Inferior parietal cortex (tissue), 1 donor: ENCODE measurements at regions not wholly inside any gene's neighbourhood (a gene's known extent, or its start where the extent isn't known, plus 50 kb on each side); places are given as distances from the start of the nearest gene placed in this dataset.

Source experiments
- DNase-seq: peaks from one replicate; pipeline ENCODE4 v3.0.0-alpha.2; 2016; ENCODE audit errors: extremely low spot score

GRCh38 chr5:117947121-117947520 lies 1041.2 kb downstream of the DTWD2 start:
- no peak for DNase-seq

- no peak for DNase-seq
Measured at GRCh38 chr5:117945258-117945657, 1043.1 kb downstream of the DTWD2 start.

GRCh38 chr5:117943541-117943940 lies 1044.8 kb downstream of the DTWD2 start:
- no peak for DNase-seq

GRCh38 chr5:117942861-117943519 lies 1045.4 kb downstream of the DTWD2 start:
- no peak for DNase-seq

GRCh38 chr5:117893211-117893610 lies 1095.1 kb downstream of the DTWD2 start:
- DNase-seq: no peak

GRCh38 chr5:117892360-117892759 lies 1096.0 kb downstream of the DTWD2 start:
- DNase-seq: no peak

GRCh38 chr5:117889596-117889995 lies 1098.8 kb downstream of the DTWD2 start:
- no peak for DNase-seq

- DNase-seq: no peak
Measured at GRCh38 chr5:117888688-117889087, 1099.7 kb downstream of the DTWD2 start.

GRCh38 chr5:117881426-117882230 lies 1106.7 kb downstream of the DTWD2 start:
- no peak for DNase-seq

GRCh38 chr5:117880932-117881331 lies 1107.4 kb downstream of the DTWD2 start:
- no peak for DNase-seq

- DNase-seq: no peak
Measured at GRCh38 chr5:117877731-117878130, 1110.6 kb downstream of the DTWD2 start.

GRCh38 chr5:117872798-117873368 lies 1115.5 kb downstream of the DTWD2 start:
- DNase-seq: no peak

GRCh38 chr5:117869596-117869995 lies 1118.8 kb downstream of the DTWD2 start:
- DNase-seq: no peak

GRCh38 chr5:117863586-117864296 lies 1124.6 kb downstream of the DTWD2 start:
- DNase-seq: no peak

GRCh38 chr5:117860550-117860949 lies 1127.8 kb downstream of the DTWD2 start:
- DNase-seq: no peak

GRCh38 chr5:117859176-117859575 lies 1129.2 kb downstream of the DTWD2 start:
- no peak for DNase-seq

- DNase-seq: no peak
Measured at GRCh38 chr5:117856713-117857112, 1131.6 kb downstream of the DTWD2 start.

GRCh38 chr5:117837786-117838185 lies 1150.6 kb downstream of the DTWD2 start:
- no peak for DNase-seq

GRCh38 chr5:117833691-117834090 lies 1154.7 kb downstream of the DTWD2 start:
- no peak for DNase-seq

- DNase-seq: no peak
Measured at GRCh38 chr5:117829646-117830045, 1158.7 kb downstream of the DTWD2 start.

- DNase-seq: no peak
Measured at GRCh38 chr5:117813850-117814249, 1174.5 kb downstream of the DTWD2 start.

- no peak for DNase-seq
Measured at GRCh38 chr5:117812861-117813260, 1175.5 kb downstream of the DTWD2 start.
